ENCODE measurements at regions not wholly inside any gene's neighbourhood (a gene's known extent, or its start where the extent isn't known, plus 50 kb on each side); places are given as distances from the start of the nearest gene placed in this dataset.

DNA sequence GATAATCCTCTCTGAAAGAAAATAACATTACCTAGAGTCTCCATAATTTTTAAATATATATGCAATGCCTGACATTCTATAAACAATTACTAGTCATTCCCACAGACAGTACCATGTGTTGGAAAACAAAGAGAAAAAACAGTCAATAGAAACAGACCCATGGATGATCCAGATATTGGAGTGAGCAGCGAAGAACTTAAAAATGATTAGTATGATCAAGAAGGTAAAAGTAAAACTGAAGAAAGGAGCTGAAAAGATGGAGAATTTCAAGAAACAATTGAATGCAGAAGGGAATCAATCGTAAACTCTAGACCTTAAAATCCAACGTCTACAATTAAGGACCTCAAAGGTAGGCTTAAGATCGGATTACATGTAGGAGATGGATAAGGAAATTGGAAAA lies 330.6 kb downstream of the SHANK2 start:
- H3K4me3 ChIP-seq = no peak overlapping the region
- no peaks in the 10 kb centered on the region for H3K4me1 ChIP-seq
- no peak for DNase-seq (ENCODE audit: low spot score)
- no peak for TF ChIP-seq CTCF (IDR thresholded peaks at IDR 0.05)
- H3K36me3 ChIP-seq = no peaks in the 10 kb centered on the region
- no peak overlapping the region for H3K27ac ChIP-seq
- H3K27me3 ChIP-seq = no peaks in the 10 kb centered on the region
- peaks cover 6 to 41% of the 10 kb centered on the region in 2 donors for H3K9me3 ChIP-seq

DNA sequence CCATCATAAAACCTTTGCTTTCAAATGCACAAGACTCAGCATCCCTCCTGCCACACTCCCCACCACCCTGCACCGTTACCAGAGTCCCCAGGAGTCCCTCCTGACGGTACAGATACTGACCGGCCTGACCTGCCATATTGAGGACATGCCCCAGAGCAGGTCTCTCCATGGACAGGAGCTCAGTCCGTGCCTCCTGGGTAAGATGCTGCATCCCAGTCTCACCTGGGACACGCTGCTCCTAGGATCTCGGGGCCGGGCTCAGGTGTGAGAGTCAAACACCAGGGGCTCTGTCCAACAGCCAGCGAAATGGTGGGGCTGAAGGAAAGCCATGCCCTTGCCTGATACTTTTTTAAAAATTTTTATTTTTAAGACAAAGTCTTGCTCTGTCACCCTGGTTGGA lies 328.3 kb downstream of the SHANK2 start:
- H3K27me3 ChIP-seq = no peaks in the 10 kb centered on the region
- no peak overlapping the region for H3K27ac ChIP-seq
- no peak for DNase-seq (ENCODE audit: low spot score)
- no peaks in the 10 kb centered on the region for H3K4me1 ChIP-seq
- H3K9me3 ChIP-seq = peaks cover 6 to 41% of the 10 kb centered on the region in 2 donors
- H3K36me3 ChIP-seq = no peaks in the 10 kb centered on the region
- no peak for TF ChIP-seq CTCF (IDR thresholded peaks at IDR 0.05)
- H3K4me3 ChIP-seq = no peak overlapping the region

- Histone ChIP-seq H3K4me1 (no peaks in the 10 kb centered on the region), H3K9me3 (peaks cover 6 to 36% of the 10 kb centered on the region in 2 donors), H3K27me3 (no peaks in the 10 kb centered on the region), H3K4me3 (no peak overlapping the region), H3K27ac (no peak overlapping the region), H3K36me3 (no peaks in the 10 kb centered on the region)
- DNase-seq (ENCODE audit: low spot score) = no peak
- TF ChIP-seq CTCF (IDR thresholded peaks at IDR 0.05) = no peak
Measured at GRCh38 chr11:70925238-70925637, 327.1 kb downstream of the SHANK2 start.

DNA sequence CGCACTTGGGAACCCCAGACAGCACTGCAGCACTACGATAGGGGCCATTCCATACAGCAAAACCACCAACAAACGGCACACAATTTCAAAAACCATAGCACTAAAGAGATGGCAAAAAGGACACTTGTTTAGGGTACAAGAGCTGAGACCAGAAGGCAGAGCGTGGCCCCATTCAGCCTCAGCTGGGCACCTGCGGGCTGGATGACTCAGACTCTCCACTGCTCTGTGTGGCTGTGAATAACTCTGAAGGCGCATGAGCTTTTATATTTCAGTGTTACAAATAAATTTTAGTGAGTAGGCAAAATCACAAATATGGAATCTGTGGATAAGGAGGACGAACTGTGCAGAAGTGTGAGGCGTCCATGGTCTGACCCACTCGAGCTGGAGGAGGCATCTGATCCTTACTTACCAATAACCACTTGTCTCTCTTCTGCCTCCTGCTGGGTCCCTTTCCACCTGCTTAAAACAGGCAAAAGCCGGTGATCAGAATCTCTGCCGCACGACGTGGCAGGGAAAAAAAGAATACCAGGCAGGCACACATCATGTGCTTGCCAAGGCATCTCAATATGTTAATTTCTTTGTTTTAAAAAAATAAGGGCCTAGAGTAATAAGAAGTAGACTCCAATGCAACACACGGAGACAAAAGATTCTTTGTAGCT lies 325.7 kb downstream of the SHANK2 start:
- H3K4me3 ChIP-seq = no peak overlapping the region
- H3K36me3 ChIP-seq = no peaks in the 10 kb centered on the region

GRCh38 chr11:70928854-70929598 lies 323.4 kb downstream of the SHANK2 start:
- no peaks in the 10 kb centered on the region for H3K36me3 ChIP-seq
- H3K27ac ChIP-seq = no peak overlapping the region
- no peak for TF ChIP-seq CTCF (IDR thresholded peaks at IDR 0.05)
- peaks cover 0 to 7% of the 10 kb centered on the region in 2 donors for H3K9me3 ChIP-seq
- no peaks in the 10 kb centered on the region for H3K27me3 ChIP-seq
- DNase-seq (ENCODE audit: low spot score) = no peak
- H3K4me3 ChIP-seq = no peak overlapping the region
- H3K4me1 ChIP-seq = no peaks in the 10 kb centered on the region

More for the DNA sequence above, 325.7 kb downstream of the SHANK2 start:
- H3K9me3 ChIP-seq = peaks cover 0 to 22% of the 10 kb centered on the region in 2 donors
- H3K4me1 ChIP-seq = no peaks in the 10 kb centered on the region
- H3K27ac ChIP-seq = no peak overlapping the region
- no peaks in the 10 kb centered on the region for H3K27me3 ChIP-seq
- no peak for TF ChIP-seq CTCF (IDR thresholded peaks at IDR 0.05)
- DNase-seq (ENCODE audit: low spot score) = no peak

Data from right atrium auricular region (tissue), 2 donors.